UCSD-AML1 (cell line): ENCODE measurements at regions not wholly inside any gene's neighbourhood (a gene's known extent, or its start where the extent isn't known, plus 50 kb on each side); places are given as distances from the start of the nearest gene placed in this dataset.
A peak's percentile ranks its signal among the peaks of the same experiment; 100 is the strongest.
"Not testable (repeated sequence)": the region's sequence is repeated elsewhere in the genome, so short reads cannot be mapped to it uniquely, and the experiment has no call there.

Experiments
- DNase-seq: peaks from one replicate; lab custom pipeline; 2025; ENCODE audit not compliant: unreplicated experiment; lab: John Stamatoyannopoulos, UW

- DNase-seq, result no peak
These were observed 225.1 kb upstream of the RASA1 start for GRCh38 chr5:87042554-87042953.

GRCh38 chr5:87048156-87048555, 219.5 kb upstream of the RASA1 start:
- DNase-seq, result no peak

GRCh38 chr5:87049012-87049411, 218.7 kb upstream of the RASA1 start:
- not testable (repeated sequence) for DNase-seq

- DNase-seq, result no peak
These were observed 216.1 kb upstream of the RASA1 start for GRCh38 chr5:87051502-87052113.

- DNase-seq, result no peak
These were observed 214.5 kb upstream of the RASA1 start for GRCh38 chr5:87053146-87053545.

- DNase-seq, result no peak
These were observed 212.9 kb upstream of the RASA1 start for GRCh38 chr5:87054821-87055220.

- no peak for DNase-seq
These were observed 206.6 kb upstream of the RASA1 start for GRCh38 chr5:87061046-87061445.

- no peak for DNase-seq
These were observed 198.4 kb upstream of the RASA1 start for GRCh38 chr5:87069311-87069710.

- DNase-seq, result peak; percentile 16
These were observed 197.6 kb upstream of the RASA1 start for GRCh38 chr5:87069974-87070608.

GRCh38 chr5:87074072-87074471, 193.6 kb upstream of the RASA1 start:
- no peak for DNase-seq

GRCh38 chr5:87074934-87075541, 192.6 kb upstream of the RASA1 start:
- peak; percentile 17 for DNase-seq

GRCh38 chr5:87076411-87076810, 191.3 kb upstream of the RASA1 start:
- no peak for DNase-seq

GRCh38 chr5:87076931-87077330, 190.8 kb upstream of the RASA1 start:
- DNase-seq, result no peak

- peak; percentile 33 for DNase-seq
These were observed 188.5 kb upstream of the RASA1 start for GRCh38 chr5:87079219-87079618.

GRCh38 chr5:87081016-87081415, 186.7 kb upstream of the RASA1 start:
- no peak for DNase-seq

- peak; percentile 55 for DNase-seq
These were observed 185.9 kb upstream of the RASA1 start for GRCh38 chr5:87081511-87082372.

- no peak for DNase-seq
These were observed 173.3 kb upstream of the RASA1 start for GRCh38 chr5:87094347-87094746.

GRCh38 chr5:87094833-87095232, 172.8 kb upstream of the RASA1 start:
- no peak for DNase-seq

GRCh38 chr5:87095787-87096186, 171.9 kb upstream of the RASA1 start:
- no peak for DNase-seq

- no peak for DNase-seq
These were observed 170.0 kb upstream of the RASA1 start for GRCh38 chr5:87097664-87098063.

GRCh38 chr5:87099291-87099839, 168.3 kb upstream of the RASA1 start:
- DNase-seq, result no peak
